Panc1 (cell line): ENCODE measurements at regions not wholly inside any gene's neighbourhood (a gene's known extent, or its start where the extent isn't known, plus 50 kb on each side); places are given as distances from the start of the nearest gene placed in this dataset.

ENCODE experiments used
- ATAC-seq: fragments of 200-7000 bp; cut with Tn5 transposase; 2 replicates; pipeline ENCODE4 v1.9.1; 2020; ENCODE audit warnings: mild to moderate bottlenecking, moderate library complexity
- BruUV-seq: library from RNA; stranded (reverse); fragments of 400-500 nt; replicated peaks from 2 replicates; lab custom pipeline; 2021; lab: Mats Ljungman, UMichigan
- CTCF ChIA-PET: fragments of 300-600 bp; sonication (Branson Sonifier 250); formaldehyde crosslinking; loops from one replicate; lab custom pipeline; 2022; ENCODE audit warnings: antibody characterized with exemption; lab: Charles Lee
- POLR2A ChIA-PET: fragments of 300-600 bp; sonication (Branson Sonifier 250); formaldehyde crosslinking; loops from one replicate; lab custom pipeline; 2022; ENCODE audit warnings: antibody characterized with exemption; lab: Charles Lee
- DNase-seq: peaks from one replicate; pipeline ENCODE4 v3.0.0-alpha.2; 2010; ENCODE audit warnings: low read depth, low spot score
- H3K27ac ChIP-seq: 2 replicates; pipeline ENCODE4 v1.5.1; 2011; ENCODE audit warnings: mild to moderate bottlenecking, low read length, inconsistent platforms
- H3K27me3 ChIP-seq: fragments of 200-500 bp; sonication (Bioruptor generic); 2 replicates; pipeline ENCODE4 v1.6.0; 2014; ENCODE audit warnings: low read length, inconsistent platforms; ENCODE audit not compliant: control insufficient read depth, insufficient read depth
- H3K36me3 ChIP-seq: fragments of 200-500 bp; sonication (Bioruptor generic); 2 replicates; pipeline ENCODE4 v1.5.1; 2014; ENCODE audit warnings: inconsistent platforms, mild to moderate bottlenecking, low read length, moderate library complexity; ENCODE audit not compliant: control insufficient read depth, insufficient read depth
- H3K4me1 ChIP-seq: 2 replicates; pipeline ENCODE4 v1.5.1; 2011; ENCODE audit warnings: inconsistent platforms, mild to moderate bottlenecking, low read length, moderate library complexity; ENCODE audit not compliant: control insufficient read depth, insufficient read depth
- H3K4me3 ChIP-seq, 2 experiments: 2 replicates each; pipeline ENCODE4 v1.5.1; 2011 to 2012; ENCODE audit warnings: low read depth in 2 of 2, low read length in 2 of 2, mild to moderate bottlenecking in 2 of 2, inconsistent platforms in 1 of 2, moderate library complexity in 1 of 2
- H3K9me3 ChIP-seq: fragments of 200-500 bp; sonication (Bioruptor generic); 2 replicates; pipeline ENCODE4 v1.5.1; 2014; ENCODE audit warnings: low read depth, mild to moderate bottlenecking, inconsistent platforms, low read length, moderate library complexity; ENCODE audit not compliant: control insufficient read depth, insufficient read depth
- CTCF ChIP-seq: fragments of 450-650 bp; IDR thresholded peaks from 2 replicates; pipeline ENCODE4 v1.5.1; 2017; ENCODE audit warnings: mild to moderate bottlenecking
- POLR2AphosphoS5 ChIP-seq: IDR thresholded peaks from 2 replicates; pipeline ENCODE4 v1.6.1; 2012; ENCODE audit warnings: mild to moderate bottlenecking, low read depth, low read length, moderate library complexity
- REST ChIP-seq, 2 experiments: IDR thresholded peaks; 2 replicates each; pipeline ENCODE4 v1.6.1; 2011 to 2012; ENCODE audit warnings: low read depth in 2 of 2, control low read depth in 1 of 2, low read length in 1 of 2, mild to moderate bottlenecking in 1 of 2, moderate library complexity in 1 of 2; ENCODE audit not compliant: insufficient read depth in 1 of 2
- SIN3A ChIP-seq: IDR thresholded peaks from 2 replicates; pipeline ENCODE4 v1.6.1; 2012; ENCODE audit warnings: low read depth, mild to moderate bottlenecking, low read length, moderate library complexity, borderline replicate concordance; ENCODE audit not compliant: insufficient read depth
- TCF7L2 ChIP-seq: IDR thresholded peaks from 2 replicates; pipeline ENCODE4 v1.6.1; 2011; ENCODE audit warnings: mild to moderate bottlenecking, low read depth, low read length, inconsistent platforms
- in situ Hi-C: cut with HindIII; loops from 2 replicates; pipeline ENCODE4 v1.10.0; 2016; ENCODE audit warnings: low sequenced_read_pairs, low pct_unique_long_range_greater_than_20kb
- intact Hi-C: fragments of 100-400 bp; cut with micrococcal nuclease; formaldehyde crosslinking; loops from one replicate; pipeline ENCODE4 v1.10.0; 2022; ENCODE audit not compliant: unreplicated experiment

- ChIA-PET POLR2A (no interaction called here), CTCF (no interaction called here)
- Histone ChIP-seq H3K27ac (no peak overlapping the region), H3K4me3 (no peak overlapping the region), H3K4me1 (no peaks in the 10 kb centered on the region), H3K36me3 (no peaks in the 10 kb centered on the region), H3K27me3 (no peaks in the 10 kb centered on the region; the same call in 1 of the 2 replicates), H3K9me3 (no peaks in the 10 kb centered on the region)
- TF ChIP-seq REST (IDR thresholded peaks at IDR 0.05; ENCODE audit: insufficient read depth in 1 of 2, low read depth in 2 of 2, low read length in 1 of 2) (no peak), CTCF (no peak), POLR2AphosphoS5 (no peak), SIN3A (no peak)
- intact Hi-C loops, result no loop called here
- BruUV-seq, result no TSS peak
- in situ Hi-C loops, result no loop called here
- ATAC-seq (no peak), DNase-seq (no peak)
Observed at GRCh38 chr6:23879816-23880215, 246.2 kb upstream of the NRSN1 start.

GRCh38 chr6:23890543-23891227, 235.3 kb upstream of the NRSN1 start:
- no peak for DNase-seq
- intact Hi-C loops, result no loop called here
- in situ Hi-C loops, result no loop called here
- Histone ChIP-seq H3K36me3 (no peaks in the 10 kb centered on the region), H3K4me1 (no peaks in the 10 kb centered on the region), H3K27ac (no peak overlapping the region), H3K27me3 (no peaks in the 10 kb centered on the region), H3K4me3 (no peak overlapping the region), H3K9me3 (no peaks in the 10 kb centered on the region)
- TF ChIP-seq POLR2AphosphoS5 (no peak), CTCF (no peak), REST (IDR thresholded peaks at IDR 0.05; ENCODE audit: insufficient read depth in 1 of 2, low read depth in 2 of 2, low read length in 1 of 2) (no peak), SIN3A (no peak), TCF7L2 (no peak)
- no TSS peak for BruUV-seq
- ChIA-PET CTCF (no interaction called here), POLR2A (no interaction called here)
- ATAC-seq, result no peak
